GM20000 (cell line): ENCODE measurements at regions not wholly inside any gene's neighbourhood (a gene's known extent, or its start where the extent isn't known, plus 50 kb on each side); places are given as distances from the start of the nearest gene placed in this dataset.

ENCODE experiments used
- DNase-seq: peaks from one replicate; pipeline ENCODE4 v3.0.0; 2012; ENCODE audit warnings: low spot score
- CTCF ChIP-seq: IDR thresholded peaks from 2 replicates; pipeline ENCODE4 v1.5.1; 2012; ENCODE audit warnings: mild to moderate bottlenecking, control low read depth; ENCODE audit errors: extremely low read depth, missing control alignments

GRCh38 chr11:104602643-104603042, 295.6 kb downstream of the CASP12 start:
- DNase-seq, result no peak
- no peak for TF ChIP-seq CTCF

- no peak for DNase-seq
- TF ChIP-seq CTCF, result no peak
These were observed 303.9 kb downstream of the CASP12 start for GRCh38 chr11:104594228-104594958.

- DNase-seq, result no peak
- no peak for TF ChIP-seq CTCF
These were observed 309.3 kb downstream of the CASP12 start for GRCh38 chr11:104588970-104589369.

- no peak for DNase-seq
These were observed 309.8 kb downstream of the CASP12 start for GRCh38 chr11:104588446-104588845.

GRCh38 chr11:104584823-104585222, 313.4 kb downstream of the CASP12 start:
- no peak for DNase-seq
- TF ChIP-seq CTCF, result no peak

More at GRCh38 chr11:104588446-104588845, 309.8 kb downstream of the CASP12 start:
- TF ChIP-seq CTCF, result no peak

GRCh38 chr11:104583857-104584256, 314.4 kb downstream of the CASP12 start:
- no peak for DNase-seq
- no peak for TF ChIP-seq CTCF

GRCh38 chr11:104582431-104582830, 315.8 kb downstream of the CASP12 start:
- TF ChIP-seq CTCF, result no peak
- DNase-seq, result no peak
